Bronchial epithelial cell (primary cell): ENCODE measurements at regions not wholly inside any gene's neighbourhood (a gene's known extent, or its start where the extent isn't known, plus 50 kb on each side); places are given as distances from the start of the nearest gene placed in this dataset.

Source experiments
- DNase-seq: peaks from one replicate; pipeline ENCODE4 v3.0.0-alpha.2; 2010; ENCODE audit warnings: low read depth
- FAIRE-seq: peaks from 2 replicates; lab custom pipeline; 2011; peaks lifted over from hg19 to GRCh38; lab: Jason Lieb, UNC
- H3K27me3 ChIP-seq: 2 replicates; pipeline ENCODE4 v1.5.1; 2011; ENCODE audit warnings: low read length; ENCODE audit not compliant: control insufficient read depth, insufficient read depth
- H3K36me3 ChIP-seq: 2 replicates; pipeline ENCODE4 v1.5.1; 2011; ENCODE audit warnings: low read length; ENCODE audit not compliant: control insufficient read depth, insufficient read depth
- H3K4me3 ChIP-seq: 2 replicates; pipeline ENCODE4 v1.5.1; 2011; ENCODE audit warnings: mild to moderate bottlenecking, low read depth, low read length, control low read depth
- CTCF ChIP-seq: IDR thresholded peaks from 2 replicates; pipeline ENCODE4 v1.5.1; 2011; ENCODE audit warnings: mild to moderate bottlenecking, moderate library complexity, low read length, control low read depth, inconsistent platforms; ENCODE audit not compliant: insufficient read depth, severe bottlenecking

- H3K36me3 ChIP-seq: no peaks in the 10 kb centered on the region
- no peak for TF ChIP-seq CTCF
- FAIRE-seq (no peak), DNase-seq (no peak)
- no peak overlapping the region for H3K4me3 ChIP-seq
- no peaks in the 10 kb centered on the region for H3K27me3 ChIP-seq
Observed at GRCh38 chr7:13276977-13277376, 589.5 kb downstream of the ARL4A start.

- DNase-seq (no peak), FAIRE-seq (no peak)
- Histone ChIP-seq H3K27me3 (no peaks in the 10 kb centered on the region), H3K36me3 (no peaks in the 10 kb centered on the region), H3K4me3 (no peak overlapping the region)
- TF ChIP-seq CTCF: no peak
Observed at GRCh38 chr7:13278020-13278419, 590.6 kb downstream of the ARL4A start.

GRCh38 chr7:13279854-13280435 lies 592.5 kb downstream of the ARL4A start:
- Histone ChIP-seq H3K27me3 (no peaks in the 10 kb centered on the region), H3K4me3 (no peak overlapping the region), H3K36me3 (no peaks in the 10 kb centered on the region)
- FAIRE-seq: no peak
- TF ChIP-seq CTCF: no peak
- DNase-seq: peak; percentile 29

GRCh38 chr7:13282377-13282980 lies 595.0 kb downstream of the ARL4A start:
- H3K36me3 ChIP-seq: no peaks in the 10 kb centered on the region
- no peaks in the 10 kb centered on the region for H3K27me3 ChIP-seq
- TF ChIP-seq CTCF: peak; percentile 25
- FAIRE-seq (no peak), DNase-seq (peak; percentile 50)
- no peak overlapping the region for H3K4me3 ChIP-seq

- H3K4me3 ChIP-seq: no peak overlapping the region
- no peak for TF ChIP-seq CTCF
- FAIRE-seq (no peak), DNase-seq (no peak)
- no peaks in the 10 kb centered on the region for H3K36me3 ChIP-seq
- no peaks in the 10 kb centered on the region for H3K27me3 ChIP-seq
Observed at GRCh38 chr7:13286916-13287315, 599.5 kb downstream of the ARL4A start.

- H3K27me3 ChIP-seq: no peaks in the 10 kb centered on the region
- TF ChIP-seq CTCF: no peak
- H3K4me3 ChIP-seq: no peak overlapping the region
- peak; percentile 67 for DNase-seq
- no peaks in the 10 kb centered on the region for H3K36me3 ChIP-seq
- FAIRE-seq: no peak
Observed at GRCh38 chr7:13288516-13288915, 601.1 kb downstream of the ARL4A start.
